Omental fat pad (tissue), 3 donors: ENCODE measurements at regions not wholly inside any gene's neighbourhood (a gene's known extent, or its start where the extent isn't known, plus 50 kb on each side); places are given as distances from the start of the nearest gene placed in this dataset.
"Not testable (repeated sequence)": the region's sequence is repeated elsewhere in the genome, so short reads cannot be mapped to it uniquely, and the experiment has no call there.

ENCODE experiments used
- ATAC-seq: fragments of 150-250 bp; one replicate; pipeline ENCODE4 v1.9.1; 2016; ENCODE audit warnings: mild to moderate bottlenecking, moderate library complexity; ENCODE audit not compliant: low FRiP score
- DNase-seq: peaks from one replicate; pipeline ENCODE4 v3.0.0-alpha.2; 2019; ENCODE audit warnings: low spot score
- TF ChIP-seq, protein P1 (sequence below), 3 donors: fragments of 450-650 bp; IDR thresholded peaks; one replicate each; pipeline ENCODE4 v1.5.1; 2016 to 2017; ENCODE audit warnings: antibody characterized with exemption in 3 of 3, mild to moderate bottlenecking in 3 of 3, moderate library complexity in 2 of 3

DNA sequence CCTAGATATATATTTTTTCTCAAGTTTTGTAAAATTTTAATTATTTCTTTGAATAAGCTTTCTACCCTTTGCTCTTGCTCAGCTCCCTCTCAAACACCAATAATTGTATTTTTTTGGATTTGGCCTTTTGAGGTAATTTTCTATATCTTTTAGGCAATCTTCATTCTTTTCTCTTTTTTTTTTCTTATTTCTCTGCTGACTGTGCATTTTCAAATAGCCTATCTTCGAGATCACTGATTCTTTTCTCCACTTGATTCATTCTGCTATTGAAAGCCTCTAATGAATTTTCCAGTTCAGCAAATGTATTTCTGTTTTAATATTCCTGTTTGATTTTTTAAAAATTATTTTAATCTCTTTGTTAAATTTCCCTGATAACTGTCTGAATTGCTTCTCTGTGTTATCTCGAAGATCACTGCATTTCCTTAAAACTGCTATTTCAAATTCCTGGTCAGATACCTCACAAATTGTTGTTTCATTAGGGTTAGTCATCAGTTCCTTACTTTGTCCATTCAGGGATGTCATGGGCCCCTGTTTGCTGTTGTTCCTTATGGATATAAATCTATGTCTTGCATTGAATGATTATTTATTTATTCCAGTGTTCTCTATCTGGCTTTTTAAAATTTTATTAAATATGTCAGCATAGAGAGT lies 100.1 kb upstream of the UNC5B start:
- DNase-seq (no peak), ATAC-seq (no peak)
- TF ChIP-seq, protein P1, sequence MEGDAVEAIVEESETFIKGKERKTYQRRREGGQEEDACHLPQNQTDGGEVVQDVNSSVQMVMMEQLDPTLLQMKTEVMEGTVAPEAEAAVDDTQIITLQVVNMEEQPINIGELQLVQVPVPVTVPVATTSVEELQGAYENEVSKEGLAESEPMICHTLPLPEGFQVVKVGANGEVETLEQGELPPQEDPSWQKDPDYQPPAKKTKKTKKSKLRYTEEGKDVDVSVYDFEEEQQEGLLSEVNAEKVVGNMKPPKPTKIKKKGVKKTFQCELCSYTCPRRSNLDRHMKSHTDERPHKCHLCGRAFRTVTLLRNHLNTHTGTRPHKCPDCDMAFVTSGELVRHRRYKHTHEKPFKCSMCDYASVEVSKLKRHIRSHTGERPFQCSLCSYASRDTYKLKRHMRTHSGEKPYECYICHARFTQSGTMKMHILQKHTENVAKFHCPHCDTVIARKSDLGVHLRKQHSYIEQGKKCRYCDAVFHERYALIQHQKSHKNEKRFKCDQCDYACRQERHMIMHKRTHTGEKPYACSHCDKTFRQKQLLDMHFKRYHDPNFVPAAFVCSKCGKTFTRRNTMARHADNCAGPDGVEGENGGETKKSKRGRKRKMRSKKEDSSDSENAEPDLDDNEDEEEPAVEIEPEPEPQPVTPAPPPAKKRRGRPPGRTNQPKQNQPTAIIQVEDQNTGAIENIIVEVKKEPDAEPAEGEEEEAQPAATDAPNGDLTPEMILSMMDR (IDR thresholded peaks at IDR 0.05) = no peak

DNA sequence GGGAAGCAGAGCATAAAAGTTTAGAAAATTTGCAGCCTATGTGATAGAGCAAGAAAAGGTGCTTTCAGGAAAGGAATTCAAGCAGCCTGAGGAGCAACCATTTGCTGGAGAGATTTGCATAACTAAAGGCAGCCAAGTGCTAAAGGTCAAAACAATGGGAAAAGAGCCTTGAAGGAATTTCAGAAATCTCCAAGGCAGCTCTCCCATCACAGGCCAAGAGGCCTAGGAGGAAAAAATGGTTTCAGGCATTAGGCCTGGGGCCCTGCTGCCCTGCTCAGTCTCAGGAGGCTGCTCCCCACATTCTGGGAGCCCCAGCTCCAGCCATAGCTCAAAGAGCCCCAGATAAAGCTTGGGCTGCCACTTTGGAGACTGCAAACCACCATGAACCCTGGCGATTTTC lies 95.9 kb upstream of the UNC5B start:
- ATAC-seq (no peak), DNase-seq (no peak)
- TF ChIP-seq, protein P1 (IDR thresholded peaks at IDR 0.05) = no peak

DNA sequence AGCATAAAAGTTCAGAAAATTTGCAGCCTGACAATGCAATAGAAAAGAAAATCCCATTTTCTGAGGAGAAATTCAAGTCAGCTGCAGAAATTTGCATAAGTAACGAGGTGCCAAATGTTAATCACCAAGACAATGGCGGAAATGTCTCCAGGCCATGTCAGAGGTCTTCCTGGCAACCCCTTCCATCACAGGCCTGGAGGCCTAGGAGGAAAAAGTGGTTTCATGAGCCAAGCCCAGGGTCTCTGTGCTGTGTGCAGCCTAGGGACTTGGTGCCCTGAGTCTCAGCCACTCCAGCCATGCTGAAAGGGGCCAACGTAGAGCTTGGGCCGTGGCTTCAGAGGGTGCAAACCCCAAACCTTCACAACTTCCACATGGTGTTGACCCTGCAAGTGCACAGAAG lies 94.8 kb upstream of the UNC5B start:
- not testable (repeated sequence) for ATAC-seq, DNase-seq

DNA sequence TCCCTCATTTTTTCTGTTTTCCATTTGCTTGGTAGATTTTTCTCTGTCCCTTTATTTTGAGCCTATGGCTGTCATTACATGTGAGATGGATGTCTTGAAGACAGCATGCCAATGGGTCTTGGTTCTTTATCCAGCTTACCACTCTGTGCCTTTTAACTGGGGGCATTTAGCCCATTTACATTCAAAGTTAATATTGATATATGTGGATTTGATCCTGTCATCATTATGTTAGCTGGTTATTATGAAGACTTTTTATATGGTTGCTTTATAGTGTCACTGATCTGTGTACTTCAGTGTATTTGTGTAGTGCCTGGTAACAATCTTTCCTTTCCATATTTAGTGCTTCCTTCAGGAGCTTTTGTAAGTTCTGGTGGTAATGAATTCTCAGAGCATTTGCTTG lies 89.3 kb upstream of the UNC5B start:
- no peak for DNase-seq
- no peak for ATAC-seq
- TF ChIP-seq, protein P1 (IDR thresholded peaks at IDR 0.05) = no peak

DNA sequence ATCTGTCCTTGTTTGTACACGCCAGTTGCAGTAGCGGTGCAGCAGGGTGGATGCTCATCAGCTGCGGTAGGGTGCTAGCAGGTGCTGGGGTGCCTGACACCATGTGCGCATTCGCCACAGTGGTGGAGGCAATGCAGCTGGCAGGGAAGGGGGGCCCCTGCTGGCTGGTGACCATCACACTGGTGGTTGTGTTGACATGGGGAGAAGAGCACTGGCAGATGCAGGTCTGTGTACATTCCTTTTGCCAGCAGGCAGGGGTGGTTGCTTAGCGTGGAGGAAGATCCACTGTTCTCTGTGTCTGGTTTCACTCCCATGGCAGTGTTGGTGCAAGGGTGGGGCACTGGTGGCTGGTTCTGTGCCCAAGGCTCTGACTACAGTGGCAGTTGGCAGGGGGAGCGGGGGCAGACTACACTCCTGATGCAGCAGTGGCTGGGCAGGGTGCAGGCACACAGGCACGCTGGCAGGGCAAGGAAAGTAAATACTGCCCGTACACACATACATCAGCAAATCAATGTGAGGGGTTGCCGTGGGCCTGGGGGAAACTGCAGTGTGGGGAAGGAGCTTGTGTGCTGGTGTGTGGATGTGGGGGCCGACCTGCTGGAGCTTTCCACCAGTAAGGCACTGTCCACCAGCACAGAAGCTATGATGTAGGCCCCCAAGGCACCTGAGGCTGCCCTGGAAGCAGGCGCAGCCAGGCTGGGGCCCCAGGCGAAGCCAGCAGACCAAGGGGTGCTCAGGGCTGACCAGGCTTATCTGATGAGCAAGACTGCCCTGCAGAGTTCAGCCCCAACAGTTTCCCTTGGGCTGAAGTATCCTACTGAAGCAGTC lies 87.2 kb upstream of the UNC5B start:
- DNase-seq (no peak), ATAC-seq (peak; percentile 32)
- TF ChIP-seq, protein P1 (IDR thresholded peaks at IDR 0.05) = no peak

DNA sequence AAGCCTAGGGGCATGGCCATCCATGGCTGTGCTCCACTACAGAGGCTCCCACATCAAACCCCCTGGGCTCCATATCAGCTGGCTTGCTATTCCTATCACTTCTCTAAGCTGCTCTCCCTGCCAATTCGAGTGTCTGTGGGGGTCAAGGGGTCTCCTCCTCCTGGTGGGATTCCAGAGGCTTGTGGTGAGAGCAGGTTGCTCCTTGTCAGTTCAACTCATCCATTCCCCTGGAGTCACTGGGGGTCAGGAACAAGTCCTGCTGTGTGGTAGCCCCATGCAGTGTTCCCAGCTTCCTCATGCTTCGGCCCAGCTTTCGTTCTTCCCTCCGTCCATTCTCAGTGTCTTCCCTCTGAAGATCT lies 86.6 kb upstream of the UNC5B start:
- TF ChIP-seq, protein P1 (IDR thresholded peaks at IDR 0.05) = no peak
- DNase-seq (no peak), ATAC-seq (no peak)

DNA sequence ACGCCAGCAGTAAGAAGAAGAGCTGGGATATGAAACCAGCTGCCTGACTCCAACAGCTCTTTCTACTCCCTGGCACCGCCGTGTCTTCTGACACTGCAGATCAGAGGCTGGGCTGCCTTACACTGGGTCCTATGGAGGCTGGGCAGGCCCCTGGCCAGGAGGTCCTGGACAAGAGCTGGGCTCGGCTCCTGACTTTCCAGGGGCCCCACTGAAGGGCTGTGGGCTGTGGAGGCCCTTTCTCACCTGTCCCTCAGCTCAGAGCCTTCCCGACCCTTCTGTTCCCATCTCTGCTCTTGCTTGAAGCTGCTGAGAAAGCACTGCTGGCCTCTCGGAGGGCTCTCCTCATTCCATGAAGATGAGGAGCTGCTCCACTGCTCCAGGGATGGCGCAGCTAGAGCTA lies 85.9 kb upstream of the UNC5B start:
- TF ChIP-seq, protein P1 (IDR thresholded peaks at IDR 0.05) = no peak
- ATAC-seq (no peak), DNase-seq (no peak)
